BE2C (cell line): ENCODE measurements at regions not wholly inside any gene's neighbourhood (a gene's known extent, or its start where the extent isn't known, plus 50 kb on each side); places are given as distances from the start of the nearest gene placed in this dataset.

Source experiments
- DNase-seq: peaks from one replicate; pipeline ENCODE4 v3.0.0-alpha.2; 2020
- H3K27me3 ChIP-seq: fragments of 250-450 bp; sonication (Bioruptor Pico); 2 replicates; pipeline ENCODE4 v1.5.1; 2020; ENCODE audit warnings: mild to moderate bottlenecking
- H3K36me3 ChIP-seq: fragments of 250-450 bp; sonication (Bioruptor Pico); 2 replicates; pipeline ENCODE4 v1.5.1; 2020; ENCODE audit warnings: mild to moderate bottlenecking
- H3K4me1 ChIP-seq: fragments of 250-450 bp; sonication (Bioruptor Pico); 2 replicates; pipeline ENCODE4 v1.5.1; 2020
- H3K4me3 ChIP-seq: 2 replicates; pipeline ENCODE4 v1.5.1; 2011; ENCODE audit warnings: low read depth, low read length
- H3K9me3 ChIP-seq: fragments of 250-450 bp; sonication (Bioruptor Pico); 2 replicates; pipeline ENCODE4 v1.5.1; 2020
- CTCF ChIP-seq: IDR thresholded peaks from 2 replicates; pipeline ENCODE4 v1.5.1; 2012; ENCODE audit warnings: mild to moderate bottlenecking, low read depth, low read length

- no peaks in the 10 kb centered on the region for H3K9me3 ChIP-seq
- DNase-seq, result no peak
- H3K27me3 ChIP-seq, result no peaks in the 10 kb centered on the region
- H3K4me1 ChIP-seq, result no peaks in the 10 kb centered on the region
- H3K4me3 ChIP-seq, result no peak overlapping the region
- no peaks in the 10 kb centered on the region for H3K36me3 ChIP-seq
- no peak for TF ChIP-seq CTCF
These were observed 995.0 kb downstream of the SH3BGRL start for GRCh38 chrX:82196866-82197265.

- Histone ChIP-seq H3K4me3 (no peak overlapping the region), H3K36me3 (no peaks in the 10 kb centered on the region), H3K9me3 (no peaks in the 10 kb centered on the region), H3K27me3 (no peaks in the 10 kb centered on the region), H3K4me1 (no peaks in the 10 kb centered on the region)
- DNase-seq, result no peak
- no peak for TF ChIP-seq CTCF
These were observed 1007.1 kb downstream of the SH3BGRL start for GRCh38 chrX:82208975-82209374.

GRCh38 chrX:82218361-82218760 is 1016.5 kb downstream of the SH3BGRL start:
- H3K4me1 ChIP-seq, result no peaks in the 10 kb centered on the region
- H3K27me3 ChIP-seq, result no peaks in the 10 kb centered on the region
- H3K4me3 ChIP-seq, result no peak overlapping the region
- no peaks in the 10 kb centered on the region for H3K9me3 ChIP-seq
- H3K36me3 ChIP-seq, result no peaks in the 10 kb centered on the region
- DNase-seq, result no peak
- peak; percentile 25; the same call in 1 of the 2 replicates for TF ChIP-seq CTCF

GRCh38 chrX:82219129-82219528 is 1017.2 kb downstream of the SH3BGRL start:
- Histone ChIP-seq H3K27me3 (no peaks in the 10 kb centered on the region), H3K9me3 (no peaks in the 10 kb centered on the region), H3K4me3 (no peak overlapping the region), H3K36me3 (no peaks in the 10 kb centered on the region), H3K4me1 (no peaks in the 10 kb centered on the region)
- TF ChIP-seq CTCF, result no peak
- DNase-seq, result no peak

- no peak overlapping the region for H3K4me3 ChIP-seq
- DNase-seq, result no peak
These were observed 1023.1 kb downstream of the SH3BGRL start for GRCh38 chrX:82224961-82225360.

GRCh38 chrX:82230013-82230412 is 1028.1 kb downstream of the SH3BGRL start:
- no peaks in the 10 kb centered on the region for H3K9me3 ChIP-seq
- TF ChIP-seq CTCF, result no peak
- H3K36me3 ChIP-seq, result no peaks in the 10 kb centered on the region
- no peaks in the 10 kb centered on the region for H3K27me3 ChIP-seq
- no peak overlapping the region for H3K4me3 ChIP-seq
- DNase-seq, result no peak
- no peaks in the 10 kb centered on the region for H3K4me1 ChIP-seq

More at GRCh38 chrX:82224961-82225360, 1023.1 kb downstream of the SH3BGRL start:
- TF ChIP-seq CTCF, result no peak
- Histone ChIP-seq H3K27me3 (no peaks in the 10 kb centered on the region), H3K4me1 (no peaks in the 10 kb centered on the region), H3K9me3 (no peaks in the 10 kb centered on the region), H3K36me3 (no peaks in the 10 kb centered on the region)
